Erythroblast (primary cell): ENCODE measurements at regions not wholly inside any gene's neighbourhood (a gene's known extent, or its start where the extent isn't known, plus 50 kb on each side); places are given as distances from the start of the nearest gene placed in this dataset.
"Not testable (repeated sequence)": the region's sequence is repeated elsewhere in the genome, so short reads cannot be mapped to it uniquely, and the experiment has no call there.

Source experiments
- DNase-seq, 2 experiments: peaks; one replicate each; lab custom pipeline; 2025; lab: John Stamatoyannopoulos, UW
- GATA1 ChIP-seq: IDR thresholded peaks from 2 replicates; pipeline ENCODE4 v1.6.1; 2011; ENCODE audit warnings: low read depth, mild to moderate bottlenecking, control low read depth, low read length, moderate library complexity
- POLR2A ChIP-seq: IDR thresholded peaks from 2 replicates; pipeline ENCODE4 v1.6.1; 2011; ENCODE audit warnings: mild to moderate bottlenecking, low read length

DNA sequence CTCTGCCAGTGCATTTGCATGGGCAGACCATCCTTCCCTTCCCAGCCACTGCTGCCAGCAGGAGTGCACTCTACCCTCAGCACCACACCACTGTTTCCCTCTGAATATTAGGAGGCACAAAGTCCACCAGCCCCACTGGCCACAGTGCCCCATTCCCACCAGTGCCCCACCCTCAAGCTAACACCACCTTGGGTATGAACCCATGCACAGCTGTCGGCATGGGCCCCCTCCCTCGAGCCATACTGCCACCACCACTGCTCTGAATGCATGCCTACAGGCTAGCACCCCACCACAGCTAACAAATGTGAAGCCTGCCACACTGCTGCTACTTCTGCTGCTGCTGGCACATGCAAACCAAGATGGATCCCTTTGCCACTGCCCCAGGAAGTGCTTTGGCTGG is 810.4 kb downstream of the TRAM1L1 start:
- no peak for TF ChIP-seq GATA1
- no peak for TF ChIP-seq POLR2A

GRCh38 chr4:116272336-116272735 is 813.0 kb downstream of the TRAM1L1 start:
- no peak for TF ChIP-seq GATA1
- TF ChIP-seq POLR2A: no peak
- DNase-seq: no peak

More for the DNA sequence above, 810.4 kb downstream of the TRAM1L1 start:
- DNase-seq: no peak

DNA sequence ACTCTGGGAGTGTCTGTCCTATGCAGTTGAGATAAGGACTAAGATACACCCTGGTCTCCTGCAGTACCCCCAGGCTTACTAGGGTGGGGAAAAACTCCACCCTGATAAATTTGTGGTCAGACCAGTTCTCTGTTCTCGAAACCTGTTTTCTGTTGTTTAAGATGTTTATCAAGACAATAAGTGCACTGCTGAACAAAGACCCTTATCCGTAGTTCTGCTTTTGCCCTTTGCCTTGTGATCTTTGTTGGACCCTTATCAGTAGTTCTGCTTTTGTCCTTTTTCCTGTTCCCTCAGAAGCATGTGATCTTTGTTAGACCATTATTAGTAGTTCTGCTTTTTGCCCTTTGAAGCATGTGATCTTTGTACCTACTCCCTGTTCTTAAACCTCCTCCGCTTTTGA is 824.4 kb downstream of the TRAM1L1 start:
- DNase-seq: peak in 1 of 2 experiments; percentile 9

- DNase-seq: no peak
- no peak for TF ChIP-seq GATA1
- no peak for TF ChIP-seq POLR2A
Measured at GRCh38 chr4:116244771-116245170, 840.6 kb downstream of the TRAM1L1 start.

DNA sequence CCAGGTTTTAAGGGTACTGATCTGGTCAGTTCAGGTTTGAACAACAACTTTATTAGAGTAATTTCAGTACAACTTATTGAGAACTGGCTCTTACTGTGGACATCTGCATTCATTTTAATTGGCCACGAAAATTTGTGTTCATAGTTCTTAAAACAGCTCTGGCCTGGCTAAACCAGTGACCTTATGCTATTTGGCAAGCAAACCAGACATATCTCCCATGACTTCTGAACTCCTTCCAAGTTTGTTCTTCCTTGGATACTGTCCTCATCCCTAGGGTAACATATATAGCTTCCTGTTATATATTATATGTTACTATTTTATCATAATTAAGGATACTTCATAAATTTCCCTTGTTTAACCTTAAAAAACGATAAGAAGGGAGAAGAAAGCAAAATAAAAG is 841.9 kb downstream of the TRAM1L1 start:
- TF ChIP-seq POLR2A (no peak), GATA1 (no peak)
- DNase-seq: no peak

- DNase-seq: no peak
- TF ChIP-seq POLR2A: no peak
- no peak for TF ChIP-seq GATA1
Measured at GRCh38 chr4:116233971-116234370, 851.4 kb downstream of the TRAM1L1 start.

GRCh38 chr4:116231999-116232398 is 853.4 kb downstream of the TRAM1L1 start:
- DNase-seq: not testable (repeated sequence)

DNA sequence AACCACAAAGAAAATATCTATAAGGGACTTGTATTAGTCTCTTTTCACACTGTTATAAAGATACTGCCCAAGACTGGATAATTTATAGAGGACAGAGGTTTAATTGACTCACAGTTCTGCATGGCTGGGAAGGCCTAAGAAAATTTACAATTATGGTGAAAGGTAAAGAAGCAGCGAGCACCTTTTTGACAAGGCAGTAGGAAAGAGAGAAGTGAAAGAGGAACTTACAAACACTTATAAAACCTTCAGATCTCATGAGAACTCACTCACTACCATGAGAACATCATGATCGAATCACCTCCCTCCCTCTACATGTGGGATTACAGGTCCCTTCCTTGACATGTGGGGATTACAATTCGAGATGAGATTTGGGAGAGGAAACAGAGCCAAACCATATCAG is 856.0 kb downstream of the TRAM1L1 start:
- TF ChIP-seq GATA1: no peak
- no peak for TF ChIP-seq POLR2A
- DNase-seq: no peak

DNA sequence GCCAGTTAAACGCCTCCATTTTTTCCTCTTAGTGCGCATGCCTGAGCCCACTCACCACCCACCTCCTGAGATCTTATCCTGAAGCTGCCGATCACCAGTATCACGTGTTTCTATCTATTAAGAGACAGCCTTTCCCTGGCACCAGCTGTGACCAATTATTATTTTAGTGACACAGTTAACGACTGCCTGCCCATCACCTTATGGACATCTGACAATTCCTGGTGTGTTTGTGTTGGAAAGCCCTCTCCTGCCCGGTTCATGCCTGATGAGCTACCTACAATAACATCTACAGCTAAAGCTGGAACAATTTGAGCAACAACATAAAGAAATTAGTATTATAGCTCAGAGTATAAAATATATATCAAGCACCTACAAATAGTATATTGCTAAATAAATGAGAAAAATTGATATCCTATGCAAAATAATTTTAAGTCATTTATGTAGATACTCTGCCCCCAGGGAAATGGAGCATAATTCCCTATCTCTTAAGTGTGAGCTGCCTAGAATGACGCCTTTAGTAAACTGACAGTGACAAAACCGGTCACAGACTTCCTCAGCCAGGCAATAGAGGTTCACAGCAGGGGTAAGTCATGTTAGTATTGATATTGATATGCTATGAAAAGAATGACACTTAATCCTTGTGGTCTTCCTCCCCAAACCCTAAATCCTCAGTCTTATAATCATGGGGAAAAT is 862.2 kb downstream of the TRAM1L1 start:
- no peak for TF ChIP-seq GATA1
- TF ChIP-seq POLR2A: no peak
- DNase-seq: no peak

DNA sequence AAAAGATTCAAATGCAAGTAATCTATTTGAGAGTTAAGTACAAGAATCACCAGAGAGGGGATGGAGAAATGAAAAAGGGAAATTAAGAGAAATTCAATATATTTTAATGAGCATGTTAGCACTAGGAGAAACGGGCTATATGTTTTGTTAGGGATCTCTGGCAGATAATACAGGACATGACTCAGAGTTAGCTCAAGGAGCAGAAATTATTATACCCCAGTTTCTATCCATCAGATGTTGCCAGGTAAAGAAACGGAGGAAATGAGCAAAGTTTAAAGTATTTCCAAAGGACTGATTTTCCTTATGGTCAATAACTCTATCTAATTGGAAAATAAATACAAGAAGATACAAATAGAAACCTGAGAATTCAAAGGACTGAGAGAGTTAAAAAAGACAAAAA is 867.6 kb downstream of the TRAM1L1 start:
- DNase-seq: no peak
- TF ChIP-seq GATA1 (no peak), POLR2A (no peak)

- DNase-seq: no peak
- no peak for TF ChIP-seq POLR2A
Measured at GRCh38 chr4:116215622-116216021, 869.8 kb downstream of the TRAM1L1 start.

GRCh38 chr4:116202524-116202923 is 882.9 kb downstream of the TRAM1L1 start:
- DNase-seq: no peak
- TF ChIP-seq POLR2A (no peak), GATA1 (no peak)

- TF ChIP-seq POLR2A: no peak
- no peak for TF ChIP-seq GATA1
Measured at GRCh38 chr4:116197317-116197809, 888.0 kb downstream of the TRAM1L1 start.

GRCh38 chr4:116183241-116183640 is 902.1 kb downstream of the TRAM1L1 start:
- DNase-seq: no peak
- no peak for TF ChIP-seq POLR2A
- no peak for TF ChIP-seq GATA1

More at GRCh38 chr4:116197317-116197809, 888.0 kb downstream of the TRAM1L1 start:
- no peak for DNase-seq

DNA sequence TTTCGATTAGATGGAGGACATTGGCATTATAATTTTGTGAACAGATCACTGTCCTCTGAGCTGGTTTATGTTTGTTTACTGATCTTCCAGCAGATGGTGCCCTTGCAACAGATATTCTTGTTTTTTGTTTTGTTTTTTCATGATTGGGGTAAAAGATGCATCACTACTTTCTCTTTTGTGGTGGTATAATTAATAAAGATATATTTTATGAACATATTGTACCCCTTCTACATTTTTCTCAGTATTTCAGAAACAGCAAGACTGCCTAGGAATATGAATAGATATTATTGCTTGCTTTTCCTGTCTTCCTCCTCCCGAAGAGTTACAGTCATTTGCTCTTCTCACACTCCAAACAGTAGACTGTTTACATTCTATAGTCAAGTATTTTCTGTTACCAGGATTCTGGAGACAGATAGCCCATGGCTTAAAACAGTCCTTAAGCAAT is 905.2 kb downstream of the TRAM1L1 start:
- TF ChIP-seq POLR2A (no peak), GATA1 (no peak)

DNA sequence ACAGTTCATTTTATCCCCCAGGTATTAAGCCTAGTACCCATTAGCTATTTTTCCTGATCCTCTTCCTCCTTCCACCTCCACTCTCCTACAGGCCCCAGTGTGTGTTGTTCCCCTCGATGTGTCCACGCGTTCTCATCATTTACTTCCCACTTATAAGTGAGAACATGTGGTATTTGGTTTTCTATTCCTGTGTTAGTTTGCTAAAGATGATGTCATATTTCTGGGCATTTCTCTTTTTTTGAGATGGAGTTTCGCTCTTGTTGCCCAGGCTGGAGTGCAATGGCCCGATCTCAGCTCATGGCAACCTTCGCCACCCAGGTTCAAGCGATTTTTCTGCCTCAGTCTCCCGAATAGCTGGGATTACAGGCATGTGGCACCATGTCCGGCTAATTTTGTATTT is 934.0 kb downstream of the TRAM1L1 start:
- not testable (repeated sequence) for DNase-seq

More for the DNA sequence above, 905.2 kb downstream of the TRAM1L1 start:
- peak; percentile 8 to 31 for DNase-seq
